HUDEP-2 (cell line): ENCODE measurements at regions not wholly inside any gene's neighbourhood (a gene's known extent, or its start where the extent isn't known, plus 50 kb on each side); places are given as distances from the start of the nearest gene placed in this dataset.

Source experiments
- DNase-seq, 76 experiments: peaks; one replicate each; lab custom pipeline; 2025; ENCODE audit not compliant: unreplicated experiment in 76 of 76; lab: John Stamatoyannopoulos, UW

GRCh38 chr4:125994024-125994423 lies 679.3 kb downstream of the FAT4 start:
- DNase-seq: no peak

- no peak for DNase-seq
Observed at GRCh38 chr4:125994430-125994829, 679.7 kb downstream of the FAT4 start.

DNA sequence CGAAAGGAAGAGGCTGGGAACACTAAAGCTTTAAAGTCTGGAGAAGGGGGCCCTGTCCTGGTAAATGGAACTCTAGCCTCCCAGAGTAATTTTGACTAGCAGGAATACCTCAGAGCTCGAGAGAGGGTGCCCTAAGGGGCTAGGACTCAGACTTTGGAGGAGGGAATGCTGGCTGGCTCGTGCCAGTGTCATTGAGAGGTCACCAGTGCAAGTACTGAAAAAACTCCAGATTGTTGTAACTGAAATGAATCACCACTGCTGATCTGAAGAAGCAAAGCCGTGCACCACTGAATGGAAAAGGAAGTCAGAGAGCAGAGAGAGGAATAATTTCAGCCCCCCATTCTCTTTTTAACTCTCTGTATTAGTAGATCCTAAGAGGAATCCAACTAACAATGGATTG lies 690.2 kb downstream of the FAT4 start:
- DNase-seq: no peak

DNA sequence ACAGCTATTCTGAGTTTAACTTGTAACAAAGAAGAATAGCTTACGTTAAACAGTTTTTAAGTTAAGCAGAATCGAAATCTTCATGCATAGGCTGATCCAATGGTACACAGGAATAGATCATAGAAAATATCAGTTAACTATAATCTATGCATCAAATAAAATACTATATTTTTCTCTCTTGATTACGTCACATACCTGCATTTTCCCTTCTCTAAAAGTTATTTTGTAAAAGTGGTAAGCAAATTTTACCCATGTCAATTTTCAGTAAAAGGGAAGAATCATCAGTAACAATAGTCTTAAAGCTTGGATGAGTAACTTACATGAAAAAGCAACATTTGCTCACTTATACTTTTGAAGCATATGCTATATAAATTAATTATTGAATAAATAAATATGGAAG lies 692.4 kb downstream of the FAT4 start:
- no peak for DNase-seq

GRCh38 chr4:126012691-126013290 lies 698.0 kb downstream of the FAT4 start:
- no peak for DNase-seq

- DNase-seq: no peak
Observed at GRCh38 chr4:126018274-126018673, 703.5 kb downstream of the FAT4 start.

GRCh38 chr4:126023896-126024295 lies 709.1 kb downstream of the FAT4 start:
- no peak for DNase-seq

- no peak for DNase-seq
Observed at GRCh38 chr4:126027601-126028000, 712.8 kb downstream of the FAT4 start.

DNA sequence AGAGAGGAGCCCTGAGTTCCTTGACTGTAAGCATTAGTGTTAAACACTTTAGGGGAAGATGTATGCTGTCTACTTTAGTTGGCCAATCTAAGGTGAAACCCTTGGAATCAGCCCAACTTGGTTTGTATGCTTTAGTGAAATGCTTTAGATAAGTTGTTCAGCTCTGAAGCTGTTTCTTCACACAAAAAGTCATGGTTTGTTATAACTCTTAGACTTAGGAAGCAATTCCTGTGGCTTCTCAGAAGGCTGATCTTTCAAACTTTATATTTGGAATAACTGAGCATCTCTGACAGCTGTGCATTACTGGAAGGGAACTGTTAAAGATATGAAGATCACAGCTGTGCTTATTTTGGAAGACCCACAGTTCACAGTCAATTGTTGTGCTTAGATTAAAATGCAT lies 714.1 kb downstream of the FAT4 start:
- DNase-seq: no peak

DNA sequence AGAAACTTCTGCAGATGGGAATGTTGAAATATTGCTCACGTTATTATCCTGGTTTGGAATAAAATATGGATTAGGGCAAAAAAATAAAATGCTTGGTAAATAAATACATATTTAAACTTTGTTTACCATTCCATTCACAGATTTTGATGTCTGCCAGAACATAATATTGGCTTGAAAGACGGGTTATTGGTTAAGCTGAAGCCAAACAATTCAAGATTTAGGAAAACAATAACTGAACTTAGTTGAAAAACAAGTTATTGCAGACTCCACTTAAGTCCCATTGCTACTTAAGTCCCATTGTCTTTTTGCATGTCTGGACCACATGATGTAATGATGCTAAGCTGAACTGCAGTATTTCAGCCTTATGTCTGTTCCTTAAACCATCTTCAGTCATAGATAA lies 722.5 kb downstream of the FAT4 start:
- no peak for DNase-seq

GRCh38 chr4:126038502-126039144 lies 723.9 kb downstream of the FAT4 start:
- DNase-seq: no peak

DNA sequence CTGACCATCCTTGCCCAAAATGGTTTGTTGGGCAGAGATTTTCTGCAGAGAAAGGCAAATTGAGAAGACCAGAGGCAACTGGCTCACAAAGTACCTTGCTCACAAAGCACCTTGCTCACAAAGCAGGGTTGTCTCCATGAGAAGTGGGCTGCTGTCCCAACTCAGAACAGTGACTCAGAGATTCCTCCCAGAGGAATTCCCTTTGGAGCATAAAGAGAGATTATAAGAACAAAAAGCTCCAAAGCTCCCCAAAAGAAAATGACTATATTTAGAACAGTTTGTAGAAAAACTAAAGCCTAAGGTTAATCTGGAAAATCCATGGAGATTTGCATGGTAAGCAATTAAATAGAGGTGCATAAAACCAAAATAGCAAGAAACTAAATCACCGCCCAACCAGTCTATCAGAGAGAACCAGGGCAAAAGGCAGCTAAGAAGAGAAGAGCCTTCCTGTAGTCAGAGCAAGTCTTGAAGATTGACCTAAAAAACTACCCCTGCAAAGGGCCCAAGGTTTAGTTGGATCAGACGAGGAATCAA lies 731.4 kb downstream of the FAT4 start:
- no peak for DNase-seq

- DNase-seq: no peak
Observed at GRCh38 chr4:126047114-126047513, 732.4 kb downstream of the FAT4 start.

GRCh38 chr4:126051689-126052424 lies 737.1 kb downstream of the FAT4 start:
- DNase-seq: no peak

- DNase-seq: no peak
Observed at GRCh38 chr4:126056116-126056650, 741.4 kb downstream of the FAT4 start.

- no peak for DNase-seq
Observed at GRCh38 chr4:126057371-126057770, 742.6 kb downstream of the FAT4 start.

- no peak for DNase-seq
Observed at GRCh38 chr4:126058596-126058995, 743.8 kb downstream of the FAT4 start.

DNA sequence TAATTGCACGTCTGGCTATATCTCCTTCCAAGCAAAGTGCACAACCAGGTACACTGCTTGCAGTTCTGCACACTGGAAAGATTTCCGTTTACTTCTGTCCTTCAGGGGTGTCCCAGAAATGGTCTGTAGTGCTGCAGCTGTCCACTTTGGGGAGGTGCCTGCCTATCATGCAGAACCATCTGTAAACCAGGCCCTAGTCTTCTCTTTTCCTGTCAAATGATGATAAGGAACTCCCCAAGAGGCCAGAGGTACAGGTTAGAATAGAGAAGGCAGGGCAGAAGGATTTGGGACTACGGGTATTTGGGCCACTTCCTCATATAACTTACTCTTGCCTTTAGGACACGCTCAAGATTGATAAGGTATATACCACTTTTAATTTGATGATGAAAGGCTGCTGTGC lies 746.9 kb downstream of the FAT4 start:
- peak in 3 of 76 experiments; percentile 0 to 1 (median 0) for DNase-seq

DNA sequence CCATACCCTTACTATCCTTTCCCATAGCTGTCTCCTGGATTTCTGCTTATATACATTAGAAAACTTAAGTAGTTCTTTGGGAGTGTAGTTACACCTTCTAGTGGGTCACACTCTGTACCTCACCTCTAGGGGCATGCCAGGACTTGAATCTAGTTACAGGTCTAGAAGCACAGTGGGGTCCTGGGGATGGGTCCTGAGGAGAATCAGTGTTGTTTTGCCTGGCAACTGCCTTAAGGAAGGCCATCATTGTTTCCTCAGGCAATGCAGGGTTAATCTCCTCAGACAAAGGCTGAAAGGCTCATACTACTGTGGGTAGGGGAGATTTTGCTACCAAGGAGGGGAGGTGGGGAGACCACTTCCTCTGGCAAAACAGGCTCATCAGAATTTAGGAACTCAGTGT lies 750.3 kb downstream of the FAT4 start:
- DNase-seq: no peak

- DNase-seq: no peak
Observed at GRCh38 chr4:126071346-126072333, 756.9 kb downstream of the FAT4 start.
